K562 (cell line): ENCODE measurements at regions not wholly inside any gene's neighbourhood (a gene's known extent, or its start where the extent isn't known, plus 50 kb on each side); places are given as distances from the start of the nearest gene placed in this dataset.
A peak's percentile ranks its signal among the peaks of the same experiment; 100 is the strongest.

ENCODE experiments used
- ATAC-seq: fragments of 200-7000 bp; cut with Tn5 transposase; 3 replicates; pipeline ENCODE4 v1.9.1; 2020; ENCODE audit warnings: moderate library complexity
- BruUV-seq: library from RNA; stranded (reverse); fragments of 400-500 nt; replicated peaks from 2 replicates; lab custom pipeline; 2021; lab: Mats Ljungman, UMichigan
- CTCF ChIA-PET: fragments of 300-600 bp; formaldehyde crosslinking; extraction: SDS; loops from one replicate; lab custom pipeline; 2021; ENCODE audit warnings: low intra/inter-chr PET ratio; lab: Yijun Ruan, JAX
- POLR2A ChIA-PET: fragments of 300-600, 350-650 bp; sonication (Branson Sonifier 250); formaldehyde crosslinking; extraction: SDS; loops from one replicate; lab custom pipeline; 2021; ENCODE audit warnings: antibody characterized with exemption, inconsistent platforms; lab: Yijun Ruan, JAX
- DNase-seq, 4 experiments: peaks; one replicate each; pipeline versions ENCODE4 v3.0.0 to v3.0.0-alpha.2; 2011 to 2018; ENCODE audit warnings: low spot score in 3 of 4, mixed read lengths in 3 of 4; ENCODE audit errors: extremely low read depth in 1 of 4
- FAIRE-seq: peaks from 2 replicates; lab custom pipeline; 2011; peaks lifted over from hg19 to GRCh38; lab: Jason Lieb, UNC
- H2AFZ ChIP-seq: 2 replicates; pipeline ENCODE4 v1.6.0; 2011; ENCODE audit warnings: low read depth, low read length, control low read depth, inconsistent platforms
- H3K27ac ChIP-seq: fragments of 200-600 bp; 3 replicates; pipeline ENCODE4 v1.8.0; 2011; ENCODE audit warnings: low read depth, mild to moderate bottlenecking, control low read depth, inconsistent platforms, low read length, moderate library complexity, mixed read lengths; ENCODE audit errors: extremely low read depth
- H3K27me3 ChIP-seq, 2 experiments: fragments of 300-600 bp in 1 of 2; 2 replicates in 1 of 2; 3 replicates in 1 of 2; pipeline versions ENCODE4 v1.6.0 to v1.8.0; 2011; ENCODE audit warnings: inconsistent platforms in 2 of 2, low read length in 2 of 2, mild to moderate bottlenecking in 1 of 2, mixed read lengths in 1 of 2, moderate library complexity in 1 of 2; ENCODE audit not compliant: control insufficient read depth in 2 of 2, insufficient read depth in 2 of 2
- H3K36me3 ChIP-seq: fragments of 300-600 bp; 3 replicates; pipeline ENCODE4 v1.8.0; 2011; ENCODE audit warnings: mild to moderate bottlenecking, low read length, inconsistent platforms; ENCODE audit not compliant: control insufficient read depth, insufficient read depth
- H3K4me1 ChIP-seq, 2 experiments: fragments of 200-600 bp in 1 of 2; replicated peaks in 1 of 2; 2 replicates in 1 of 2; 3 replicates in 1 of 2; pipeline versions ENCODE4 v1.5.1 to v1.8.0; 2011; ENCODE audit warnings: inconsistent platforms in 2 of 2, low read length in 2 of 2, mild to moderate bottlenecking in 1 of 2, mixed read lengths in 1 of 2, moderate library complexity in 1 of 2; ENCODE audit not compliant: control insufficient read depth in 2 of 2, insufficient read depth in 2 of 2
- H3K4me2 ChIP-seq: 2 replicates; pipeline ENCODE4 v1.6.1; 2011; ENCODE audit warnings: low read length, control low read depth, inconsistent platforms, mixed read lengths; ENCODE audit not compliant: insufficient read depth
- H3K4me3 ChIP-seq: fragments of 200-600 bp; sonication (generic), shearing (Covaris generic); 2 replicates; pipeline ENCODE4 v1.5.1; 2016; ENCODE audit warnings: control low read depth, inconsistent platforms
- H3K79me2 ChIP-seq: fragments of 200-600 bp; 3 replicates; pipeline ENCODE4 v1.8.0; 2011; ENCODE audit warnings: low read length, inconsistent platforms; ENCODE audit not compliant: control insufficient read depth, insufficient read depth
- H3K9ac ChIP-seq, 2 experiments: 2 replicates each; pipeline versions ENCODE4 v1.6.0 to v1.6.1; 2011; ENCODE audit warnings: low read depth in 2 of 2, low read length in 2 of 2, control low read depth in 1 of 2, inconsistent platforms in 1 of 2, mild to moderate bottlenecking in 1 of 2, mixed read lengths in 1 of 2; ENCODE audit not compliant: insufficient read depth in 1 of 2
- H3K9me1 ChIP-seq: one replicate; pipeline ENCODE4 v1.6.0; 2011; ENCODE audit warnings: inconsistent platforms, mild to moderate bottlenecking, low read length, moderate library complexity; ENCODE audit not compliant: control insufficient read depth, insufficient read depth
- H3K9me3 ChIP-seq: replicated peaks from 2 replicates; pipeline ENCODE4 v1.5.1; 2011; ENCODE audit warnings: low read depth, low read length, inconsistent platforms; ENCODE audit not compliant: control insufficient read depth, insufficient read depth
- H4K20me1 ChIP-seq: replicated peaks from 2 replicates; pipeline ENCODE4 v1.6.1; 2011; ENCODE audit warnings: low read length, inconsistent platforms, mixed read lengths; ENCODE audit not compliant: control insufficient read depth, insufficient read depth
- ASH1L ChIP-seq: fragments of 450-650 bp; IDR thresholded peaks from 2 replicates; pipeline ENCODE4 v1.6.1; 2018; ENCODE audit warnings: borderline replicate concordance, mild to moderate bottlenecking, low read depth; ENCODE audit not compliant: partially characterized antibody
- GABPB2 ChIP-seq: fragments of 250-450 bp; sonication (Bioruptor Pico); conservative IDR thresholded peaks from 2 replicates; pipeline ENCODE4 v1.5.1; 2021; ENCODE audit warnings: mild to moderate bottlenecking
- TRIM28 ChIP-seq: fragments of 450-650 bp; IDR thresholded peaks from 2 replicates; pipeline ENCODE4 v1.6.1; 2017
- ZNF146 ChIP-seq: IDR thresholded peaks from one replicate; pipeline ENCODE4 v1.6.1; 2018; ENCODE audit warnings: missing compliant biosample characterization; ENCODE audit not compliant: unreplicated experiment
- in situ Hi-C: fragments of 300-500 bp; cut with MboI; formaldehyde crosslinking; loops from 4 replicates; pipeline ENCODE4 v1.15.0; 2018; ENCODE audit warnings: inconsistent platforms, mixed read lengths
- intact Hi-C: fragments of 100-400 bp; cut with micrococcal nuclease; formaldehyde crosslinking; loops from 2 replicates; pipeline ENCODE4 v1.14.2; 2022
- TF ChIP-seq, protein P1 (sequence below): sonication (generic); formaldehyde crosslinking; IDR thresholded peaks from 2 replicates; pipeline ENCODE4 v1.8.0; 2022; ENCODE audit warnings: mild to moderate bottlenecking, missing genetic modification reagents, borderline replicate concordance
- TF ChIP-seq, protein P2 (sequence below): fragments of 450-650 bp; IDR thresholded peaks from 2 replicates; pipeline ENCODE4 v1.6.1; 2018; ENCODE audit warnings: mild to moderate bottlenecking, low read depth; ENCODE audit not compliant: partially characterized antibody
- TF ChIP-seq, protein P3 (sequence below): fragments of 250-450 bp; sonication (Bioruptor Pico); IDR thresholded peaks from 2 replicates; pipeline ENCODE4 v1.5.1; 2021; ENCODE audit warnings: mild to moderate bottlenecking
- TF ChIP-seq, protein P4 (sequence below), 2 experiments: fragments of 450-650 bp; conservative IDR thresholded peaks; 2 replicates each; pipeline ENCODE4 v1.6.1; 2017; ENCODE audit warnings: mild to moderate bottlenecking in 2 of 2, moderate library complexity in 2 of 2

DNA sequence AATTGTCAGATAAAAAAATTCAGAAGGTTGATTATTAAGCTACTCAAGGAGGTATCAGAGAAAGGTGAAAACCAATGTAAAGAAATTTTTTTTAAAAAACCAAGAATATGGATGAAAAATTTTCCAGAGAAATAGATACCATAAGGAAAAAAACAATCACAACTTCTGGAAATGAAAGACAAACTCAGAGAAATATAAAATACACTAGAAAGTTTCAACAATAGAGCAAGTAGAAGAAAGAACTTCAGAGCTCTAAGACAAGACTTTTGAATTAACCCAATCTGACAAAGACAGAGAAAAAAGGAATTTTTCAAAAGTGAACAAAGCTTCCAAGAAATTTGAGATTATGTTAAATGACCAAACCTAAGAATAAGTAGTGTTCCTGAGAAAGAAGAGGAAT, 62.9 kb upstream of the TEAD1 start:
- intact Hi-C loops: no loop called here
- no peaks in the 10 kb centered on the region for H3K79me2 ChIP-seq
- DNase-seq (no peak), ATAC-seq (no peak), FAIRE-seq (no peak)
- no peaks in the 10 kb centered on the region for H3K27me3 ChIP-seq
- no peak overlapping the region for H3K4me2 ChIP-seq
- no peaks in the 10 kb centered on the region for H3K9me1 ChIP-seq
- no TSS peak for BruUV-seq
- no peaks in the 10 kb centered on the region for H3K4me1 ChIP-seq
- POLR2A ChIA-PET: no interaction called here
- no peak overlapping the region for H3K27ac ChIP-seq
- CTCF ChIA-PET: no interaction called here
- H3K4me3 ChIP-seq: no peak overlapping the region
- no peaks in the 10 kb centered on the region for H4K20me1 ChIP-seq
- H3K36me3 ChIP-seq: no peaks in the 10 kb centered on the region
- H3K9me3 ChIP-seq: peaks cover 6% of the 10 kb centered on the region; the same call in 1 of the 2 replicates
- no peak overlapping the region for H2AFZ ChIP-seq
- in situ Hi-C loops: no loop called here
- H3K9ac ChIP-seq: no peak overlapping the region
- TF ChIP-seq GABPB2: no peak
- TF ChIP-seq, protein P1, sequence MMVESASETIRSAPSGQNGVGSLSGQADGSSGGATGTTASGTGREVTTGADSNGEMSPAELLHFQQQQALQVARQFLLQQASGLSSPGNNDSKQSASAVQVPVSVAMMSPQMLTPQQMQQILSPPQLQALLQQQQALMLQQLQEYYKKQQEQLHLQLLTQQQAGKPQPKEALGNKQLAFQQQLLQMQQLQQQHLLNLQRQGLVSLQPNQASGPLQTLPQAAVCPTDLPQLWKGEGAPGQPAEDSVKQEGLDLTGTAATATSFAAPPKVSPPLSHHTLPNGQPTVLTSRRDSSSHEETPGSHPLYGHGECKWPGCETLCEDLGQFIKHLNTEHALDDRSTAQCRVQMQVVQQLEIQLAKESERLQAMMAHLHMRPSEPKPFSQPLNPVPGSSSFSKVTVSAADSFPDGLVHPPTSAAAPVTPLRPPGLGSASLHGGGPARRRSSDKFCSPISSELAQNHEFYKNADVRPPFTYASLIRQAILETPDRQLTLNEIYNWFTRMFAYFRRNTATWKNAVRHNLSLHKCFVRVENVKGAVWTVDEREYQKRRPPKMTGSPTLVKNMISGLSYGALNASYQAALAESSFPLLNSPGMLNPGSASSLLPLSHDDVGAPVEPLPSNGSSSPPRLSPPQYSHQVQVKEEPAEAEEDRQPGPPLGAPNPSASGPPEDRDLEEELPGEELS (CRISPR knock-in tag): no peak
- TF ChIP-seq, protein P2, sequence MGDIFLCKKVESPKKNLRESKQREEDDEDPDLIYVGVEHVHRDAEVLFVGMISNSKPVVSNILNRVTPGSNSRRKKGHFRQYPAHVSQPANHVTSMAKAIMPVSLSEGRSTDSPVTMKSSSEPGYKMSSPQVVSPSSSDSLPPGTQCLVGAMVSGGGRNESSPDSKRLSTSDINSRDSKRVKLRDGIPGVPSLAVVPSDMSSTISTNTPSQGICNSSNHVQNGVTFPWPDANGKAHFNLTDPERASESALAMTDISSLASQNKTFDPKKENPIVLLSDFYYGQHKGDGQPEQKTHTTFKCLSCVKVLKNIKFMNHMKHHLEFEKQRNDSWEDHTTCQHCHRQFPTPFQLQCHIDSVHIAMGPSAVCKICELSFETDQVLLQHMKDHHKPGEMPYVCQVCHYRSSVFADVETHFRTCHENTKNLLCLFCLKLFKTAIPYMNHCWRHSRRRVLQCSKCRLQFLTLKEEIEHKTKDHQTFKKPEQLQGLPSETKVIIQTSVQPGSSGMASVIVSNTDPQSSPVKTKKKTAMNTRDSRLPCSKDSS: peak; percentile 64
- TF ChIP-seq TRIM28: peak; percentile 73; the same call in 1 of the 2 replicates
- TF ChIP-seq, protein P3, sequence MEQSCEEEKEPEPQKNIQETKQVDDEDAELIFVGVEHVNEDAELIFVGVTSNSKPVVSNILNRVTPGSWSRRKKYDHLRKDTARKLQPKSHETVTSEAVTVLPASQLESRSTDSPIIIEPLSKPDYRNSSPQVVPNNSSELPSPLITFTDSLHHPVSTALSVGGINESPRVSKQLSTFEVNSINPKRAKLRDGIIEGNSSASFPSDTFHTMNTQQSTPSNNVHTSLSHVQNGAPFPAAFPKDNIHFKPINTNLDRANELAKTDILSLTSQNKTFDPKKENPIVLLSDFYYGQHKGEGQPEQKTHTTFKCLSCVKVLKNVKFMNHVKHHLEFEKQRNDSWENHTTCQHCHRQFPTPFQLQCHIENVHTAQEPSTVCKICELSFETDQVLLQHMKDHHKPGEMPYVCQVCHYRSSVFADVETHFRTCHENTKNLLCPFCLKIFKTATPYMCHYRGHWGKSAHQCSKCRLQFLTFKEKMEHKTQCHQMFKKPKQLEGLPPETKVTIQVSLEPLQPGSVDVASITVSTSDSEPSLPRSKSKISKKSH: 0 out of 2 replicates have a peak, but pooled peaks have one; percentile 44
- TF ChIP-seq, protein P4, sequence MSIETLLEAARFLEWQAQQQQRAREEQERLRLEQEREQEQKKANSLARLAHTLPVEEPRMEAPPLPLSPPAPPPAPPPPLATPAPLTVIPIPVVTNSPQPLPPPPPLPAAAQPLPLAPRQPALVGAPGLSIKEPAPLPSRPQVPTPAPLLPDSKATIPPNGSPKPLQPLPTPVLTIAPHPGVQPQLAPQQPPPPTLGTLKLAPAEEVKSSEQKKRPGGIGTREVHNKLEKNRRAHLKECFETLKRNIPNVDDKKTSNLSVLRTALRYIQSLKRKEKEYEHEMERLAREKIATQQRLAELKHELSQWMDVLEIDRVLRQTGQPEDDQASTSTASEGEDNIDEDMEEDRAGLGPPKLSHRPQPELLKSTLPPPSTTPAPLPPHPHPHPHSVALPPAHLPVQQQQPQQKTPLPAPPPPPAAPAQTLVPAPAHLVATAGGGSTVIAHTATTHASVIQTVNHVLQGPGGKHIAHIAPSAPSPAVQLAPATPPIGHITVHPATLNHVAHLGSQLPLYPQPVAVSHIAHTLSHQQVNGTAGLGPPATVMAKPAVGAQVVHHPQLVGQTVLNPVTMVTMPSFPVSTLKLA (conservative IDR thresholded peaks at IDR 0.05): no peak
- TF ChIP-seq ZNF146 (CRISPR knock-in tag): no peak
- no peak for TF ChIP-seq ASH1L
